ENCODE measurements at regions not wholly inside any gene's neighbourhood (a gene's known extent, or its start where the extent isn't known, plus 50 kb on each side); places are given as distances from the start of the nearest gene placed in this dataset.

DNA sequence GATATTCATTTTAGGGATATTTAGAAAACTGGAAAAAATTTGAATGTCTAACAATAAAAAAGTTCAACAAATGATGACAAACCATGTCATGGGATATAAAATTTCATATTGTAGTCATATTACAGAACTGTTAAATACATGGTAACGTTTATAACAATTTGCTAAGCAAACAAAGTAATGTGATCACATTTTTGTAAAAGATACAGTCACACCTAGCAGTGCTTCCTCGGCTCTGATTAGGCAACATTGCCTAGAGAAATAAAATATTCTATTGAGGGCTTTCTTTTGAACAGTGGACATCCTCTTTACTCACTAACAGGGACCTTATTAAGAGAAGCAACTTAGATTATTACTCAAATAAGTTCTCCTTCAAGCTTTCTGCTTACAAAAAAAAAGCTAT, 605.5 kb downstream of the GATA3 start:
- peak; percentile 67; the same call in 2 of the 3 replicates for ATAC-seq (ENCODE audit: low read depth)
- H3K36me3 ChIP-seq (ENCODE audit: low read depth), result no peaks in the 10 kb centered on the region
- no peak overlapping the region for H3K4me3 ChIP-seq (ENCODE audit: severe bottlenecking)
- H3K27me3 ChIP-seq (ENCODE audit: insufficient read depth, poor library complexity, severe bottlenecking), result no peaks in the 10 kb centered on the region
- TF ChIP-seq CTCF (IDR thresholded peaks at IDR 0.05; ENCODE audit: poor library complexity, severe bottlenecking), result no peak
- no peak overlapping the region for H3K27ac ChIP-seq (ENCODE audit: poor library complexity, severe bottlenecking)
- H3K4me1 ChIP-seq (ENCODE audit: insufficient read depth, poor library complexity, severe bottlenecking), result peaks cover 12% of the 10 kb centered on the region
- no peak for DNase-seq (ENCODE audit: low spot score)
- no peaks in the 10 kb centered on the region for H3K9me3 ChIP-seq (ENCODE audit: severe bottlenecking)

GRCh38 chr10:8661886-8662285, 607.4 kb downstream of the GATA3 start:
- H3K9me3 ChIP-seq (ENCODE audit: severe bottlenecking), result no peaks in the 10 kb centered on the region
- TF ChIP-seq CTCF (IDR thresholded peaks at IDR 0.05; ENCODE audit: poor library complexity, severe bottlenecking), result no peak
- no peaks in the 10 kb centered on the region for H3K27me3 ChIP-seq (ENCODE audit: insufficient read depth, poor library complexity, severe bottlenecking)
- DNase-seq (ENCODE audit: low spot score), result no peak
- no peak overlapping the region for H3K27ac ChIP-seq (ENCODE audit: poor library complexity, severe bottlenecking)
- ATAC-seq (ENCODE audit: low read depth), result no peak
- no peak overlapping the region for H3K4me3 ChIP-seq (ENCODE audit: severe bottlenecking)
- H3K36me3 ChIP-seq (ENCODE audit: low read depth), result no peaks in the 10 kb centered on the region
- peaks cover 12% of the 10 kb centered on the region for H3K4me1 ChIP-seq (ENCODE audit: insufficient read depth, poor library complexity, severe bottlenecking)

GRCh38 chr10:8663131-8663530, 608.6 kb downstream of the GATA3 start:
- Histone ChIP-seq H3K36me3 (ENCODE audit: low read depth) (no peaks in the 10 kb centered on the region), H3K27ac (ENCODE audit: poor library complexity, severe bottlenecking) (no peak overlapping the region), H3K27me3 (ENCODE audit: insufficient read depth, poor library complexity, severe bottlenecking) (no peaks in the 10 kb centered on the region), H3K4me1 (ENCODE audit: insufficient read depth, poor library complexity, severe bottlenecking) (peaks cover 12% of the 10 kb centered on the region), H3K4me3 (ENCODE audit: severe bottlenecking) (no peak overlapping the region), H3K9me3 (ENCODE audit: severe bottlenecking) (no peaks in the 10 kb centered on the region)
- ATAC-seq (ENCODE audit: low read depth) (no peak), DNase-seq (ENCODE audit: low spot score) (no peak)
- TF ChIP-seq CTCF (IDR thresholded peaks at IDR 0.05; ENCODE audit: poor library complexity, severe bottlenecking), result no peak

DNA sequence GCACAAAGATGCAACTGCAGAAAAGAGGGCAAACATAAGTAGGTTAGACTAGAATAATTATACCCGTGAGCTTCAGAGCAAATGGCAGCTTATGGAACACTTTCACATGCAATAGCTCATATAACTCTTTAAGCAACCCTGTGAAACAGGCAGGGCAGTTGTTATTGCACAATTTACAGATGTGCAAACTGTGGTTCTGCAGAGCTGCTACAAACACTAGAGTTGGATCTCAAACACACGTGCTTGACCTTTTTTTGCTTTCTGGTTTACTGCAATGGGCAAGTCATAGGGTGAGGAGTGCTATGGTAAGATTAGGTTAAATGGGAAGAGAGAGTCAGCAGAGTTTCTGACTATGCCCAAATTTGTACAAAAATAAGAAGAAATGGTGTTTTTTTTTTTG, 610.8 kb downstream of the GATA3 start:
- Histone ChIP-seq H3K9me3 (ENCODE audit: severe bottlenecking) (no peaks in the 10 kb centered on the region), H3K36me3 (ENCODE audit: low read depth) (no peaks in the 10 kb centered on the region), H3K27me3 (ENCODE audit: insufficient read depth, poor library complexity, severe bottlenecking) (no peaks in the 10 kb centered on the region), H3K4me3 (ENCODE audit: severe bottlenecking) (no peak overlapping the region), H3K4me1 (ENCODE audit: insufficient read depth, poor library complexity, severe bottlenecking) (peaks cover 4% of the 10 kb centered on the region), H3K27ac (ENCODE audit: poor library complexity, severe bottlenecking) (no peak overlapping the region)
- DNase-seq (ENCODE audit: low spot score) (no peak), ATAC-seq (ENCODE audit: low read depth) (no peak)
- no peak for TF ChIP-seq CTCF (IDR thresholded peaks at IDR 0.05; ENCODE audit: poor library complexity, severe bottlenecking)

DNA sequence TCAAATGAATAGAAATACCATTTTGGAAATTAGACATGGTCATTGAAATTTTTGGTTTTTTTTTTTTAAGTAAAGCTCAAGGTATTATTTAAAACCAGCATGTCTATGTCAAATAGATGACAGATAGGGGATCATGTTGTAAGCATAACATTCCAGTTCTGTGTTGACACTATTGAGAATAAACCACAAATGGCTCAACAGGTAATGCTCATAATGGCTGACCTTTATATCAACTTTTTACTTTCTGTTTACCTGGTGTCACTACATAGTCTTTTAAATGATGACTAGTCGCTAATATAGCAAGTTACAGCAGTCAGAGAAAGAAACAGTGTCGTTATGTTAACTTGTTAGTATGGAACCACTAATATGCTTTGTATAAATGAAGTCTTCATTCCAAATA, 616.0 kb downstream of the GATA3 start:
- Histone ChIP-seq H3K4me3 (ENCODE audit: severe bottlenecking) (no peak overlapping the region), H3K36me3 (ENCODE audit: low read depth) (no peaks in the 10 kb centered on the region), H3K27ac (ENCODE audit: poor library complexity, severe bottlenecking) (no peak overlapping the region), H3K27me3 (ENCODE audit: insufficient read depth, poor library complexity, severe bottlenecking) (no peaks in the 10 kb centered on the region), H3K9me3 (ENCODE audit: severe bottlenecking) (no peaks in the 10 kb centered on the region), H3K4me1 (ENCODE audit: insufficient read depth, poor library complexity, severe bottlenecking) (no peaks in the 10 kb centered on the region)
- DNase-seq (ENCODE audit: low spot score) (no peak), ATAC-seq (ENCODE audit: low read depth) (no peak)
- no peak for TF ChIP-seq CTCF (IDR thresholded peaks at IDR 0.05; ENCODE audit: poor library complexity, severe bottlenecking)

All from RWPE2 (cell line).